Progenitor cell of endocrine pancreas (in vitro differentiated cells): ENCODE measurements at regions not wholly inside any gene's neighbourhood (a gene's known extent, or its start where the extent isn't known, plus 50 kb on each side); places are given as distances from the start of the nearest gene placed in this dataset.

ENCODE experiments used
- DNase-seq: peaks from one replicate; pipeline ENCODE4 v3.0.0; 2021; ENCODE audit warnings: low spot score; ENCODE audit not compliant: unreplicated experiment
- H3K27ac Mint-ChIP-seq: 2 replicates; pipeline ENCODE4 v1.8.0; 2021; ENCODE audit warnings: mild to moderate bottlenecking, moderate library complexity, mixed read lengths
- H3K27me3 Mint-ChIP-seq: 2 replicates; pipeline ENCODE4 v1.8.0; 2021; ENCODE audit warnings: mixed read lengths
- H3K36me3 Mint-ChIP-seq: 2 replicates; pipeline ENCODE4 v1.8.0; 2022; ENCODE audit warnings: mixed read lengths; ENCODE audit not compliant: insufficient read depth
- H3K4me1 Mint-ChIP-seq: 2 replicates; pipeline ENCODE4 v1.8.0; 2021; ENCODE audit warnings: low read depth, mixed read lengths
- H3K4me3 Mint-ChIP-seq: 2 replicates; pipeline ENCODE4 v1.8.0; 2021; ENCODE audit warnings: low read depth, mild to moderate bottlenecking, moderate library complexity, mixed read lengths
- H3K9me3 Mint-ChIP-seq: 2 replicates; pipeline ENCODE4 v1.8.0; 2021; ENCODE audit warnings: low read depth, mixed read lengths
- TF ChIP-seq, protein P1 (sequence below): fragments of 200-600 bp; sonication (generic); IDR thresholded peaks from one replicate; pipeline ENCODE4 v1.5.0; 2021; ENCODE audit warnings: antibody characterized with exemption, mild to moderate bottlenecking; ENCODE audit not compliant: unreplicated experiment

DNA sequence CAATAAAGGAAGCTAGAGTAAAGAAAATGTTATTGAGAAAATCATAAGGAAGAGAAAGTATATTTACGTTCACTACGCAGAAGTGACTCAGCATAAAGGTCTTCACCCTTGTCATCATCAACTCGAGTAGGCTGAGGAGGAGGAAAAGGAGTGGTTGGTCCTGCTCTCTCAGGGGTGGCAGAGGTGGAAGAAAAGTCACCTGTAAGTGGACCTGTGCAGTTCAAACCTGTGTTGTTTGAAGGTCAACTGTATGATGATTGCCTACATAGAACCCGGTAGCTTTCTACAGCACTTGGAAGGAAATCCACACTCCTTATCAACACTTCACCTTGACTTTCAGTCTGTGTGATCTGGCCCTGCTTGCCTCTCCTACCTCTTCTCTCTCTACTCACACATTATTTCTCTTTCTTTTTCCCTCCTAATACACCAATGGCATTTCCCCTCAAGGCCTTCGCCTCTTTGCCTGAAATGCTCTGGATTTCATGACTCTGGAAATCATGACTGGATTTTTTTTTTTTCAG, 109.3 kb upstream of the CPEB4 start:
- no peaks in the 10 kb centered on the region for H3K36me3 Mint-ChIP-seq
- peaks cover 25% of the 10 kb centered on the region for H3K27me3 Mint-ChIP-seq

DNA sequence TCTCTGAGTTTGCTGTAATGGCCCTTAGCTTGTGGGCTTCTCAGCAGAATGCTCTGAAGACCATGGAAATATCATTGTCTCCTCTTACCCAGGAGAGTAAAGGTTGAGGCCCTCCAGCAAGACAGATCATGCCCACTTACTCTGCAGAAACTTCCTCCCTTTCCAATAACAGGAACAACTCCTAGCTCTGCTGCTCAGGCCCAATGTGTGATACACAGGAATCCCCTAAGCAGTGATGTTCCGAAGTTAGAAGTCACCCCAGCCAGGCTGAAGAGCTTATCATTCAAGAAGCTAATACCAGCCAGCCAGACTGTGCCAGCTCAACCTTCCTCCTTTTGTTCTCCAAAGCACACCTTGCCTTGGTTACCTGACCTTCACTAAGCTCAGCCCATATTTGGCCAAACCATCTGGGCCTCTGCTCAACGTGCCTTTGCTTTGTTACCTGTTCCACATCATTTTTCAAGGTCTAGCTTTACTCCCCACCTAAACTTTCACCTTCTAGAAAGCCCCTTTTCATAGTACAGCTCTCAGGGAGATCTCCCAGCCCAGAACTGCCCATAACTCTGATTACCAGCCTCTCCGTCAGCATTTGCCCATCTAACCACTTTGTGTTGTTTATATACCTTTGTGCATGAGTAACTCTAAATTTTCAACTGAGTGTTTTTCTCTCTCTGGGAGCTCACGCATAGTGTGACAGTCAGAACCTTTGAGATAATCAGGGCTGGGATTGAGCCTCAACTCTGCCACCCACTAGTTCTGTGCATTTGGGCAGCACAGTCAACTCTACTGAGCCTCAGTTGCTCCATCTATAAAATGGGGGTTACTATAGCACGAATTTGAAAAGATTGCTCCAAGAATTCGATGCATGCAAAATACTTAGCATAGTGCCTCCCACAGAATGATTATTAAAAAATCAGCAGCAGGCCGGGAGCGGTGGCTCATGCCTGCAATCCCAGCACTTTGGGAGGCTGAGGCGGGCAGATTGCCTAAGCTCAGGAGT, 107.6 kb upstream of the CPEB4 start:
- H3K4me3 Mint-ChIP-seq, result no peak overlapping the region
- H3K36me3 Mint-ChIP-seq, result no peaks in the 10 kb centered on the region
- TF ChIP-seq, protein P1, sequence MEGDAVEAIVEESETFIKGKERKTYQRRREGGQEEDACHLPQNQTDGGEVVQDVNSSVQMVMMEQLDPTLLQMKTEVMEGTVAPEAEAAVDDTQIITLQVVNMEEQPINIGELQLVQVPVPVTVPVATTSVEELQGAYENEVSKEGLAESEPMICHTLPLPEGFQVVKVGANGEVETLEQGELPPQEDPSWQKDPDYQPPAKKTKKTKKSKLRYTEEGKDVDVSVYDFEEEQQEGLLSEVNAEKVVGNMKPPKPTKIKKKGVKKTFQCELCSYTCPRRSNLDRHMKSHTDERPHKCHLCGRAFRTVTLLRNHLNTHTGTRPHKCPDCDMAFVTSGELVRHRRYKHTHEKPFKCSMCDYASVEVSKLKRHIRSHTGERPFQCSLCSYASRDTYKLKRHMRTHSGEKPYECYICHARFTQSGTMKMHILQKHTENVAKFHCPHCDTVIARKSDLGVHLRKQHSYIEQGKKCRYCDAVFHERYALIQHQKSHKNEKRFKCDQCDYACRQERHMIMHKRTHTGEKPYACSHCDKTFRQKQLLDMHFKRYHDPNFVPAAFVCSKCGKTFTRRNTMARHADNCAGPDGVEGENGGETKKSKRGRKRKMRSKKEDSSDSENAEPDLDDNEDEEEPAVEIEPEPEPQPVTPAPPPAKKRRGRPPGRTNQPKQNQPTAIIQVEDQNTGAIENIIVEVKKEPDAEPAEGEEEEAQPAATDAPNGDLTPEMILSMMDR, result no peak
- no peaks in the 10 kb centered on the region for H3K9me3 Mint-ChIP-seq
- no peak for DNase-seq
- peaks cover 11% of the 10 kb centered on the region for H3K4me1 Mint-ChIP-seq
- peak overlapping the region; percentile 71 for H3K27ac Mint-ChIP-seq
- peaks cover 20% of the 10 kb centered on the region for H3K27me3 Mint-ChIP-seq

More for the DNA sequence above, 109.3 kb upstream of the CPEB4 start:
- peaks cover 11% of the 10 kb centered on the region for H3K4me1 Mint-ChIP-seq
- H3K9me3 Mint-ChIP-seq, result no peaks in the 10 kb centered on the region
- DNase-seq, result no peak
- TF ChIP-seq, protein P1, result no peak
- H3K4me3 Mint-ChIP-seq, result no peak overlapping the region
- H3K27ac Mint-ChIP-seq, result no peak overlapping the region

DNA sequence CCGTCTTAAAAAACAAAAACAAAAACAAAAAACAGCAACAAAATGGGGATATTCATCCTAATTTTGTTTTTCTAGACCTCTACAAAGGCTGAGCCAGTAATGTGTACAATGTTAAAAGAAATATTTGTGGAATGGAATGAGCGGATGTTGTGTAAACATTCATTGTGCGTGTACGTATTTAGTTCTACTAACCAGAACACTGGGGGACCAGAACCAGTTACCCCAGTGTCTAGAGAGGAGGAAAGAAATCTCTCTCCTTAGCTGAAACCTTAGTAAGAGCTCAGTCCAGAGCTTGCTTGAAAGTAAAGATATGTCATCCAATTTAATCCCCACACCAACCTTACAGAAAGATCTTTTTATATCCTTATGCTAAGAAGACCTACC, 106.7 kb upstream of the CPEB4 start:
- Mint-ChIP-seq H3K4me1 (peaks cover 11% of the 10 kb centered on the region), H3K9me3 (no peaks in the 10 kb centered on the region), H3K27ac (peak overlapping the region; percentile 10), H3K27me3 (peaks cover 15% of the 10 kb centered on the region), H3K4me3 (no peak overlapping the region), H3K36me3 (no peaks in the 10 kb centered on the region)
- no peak for DNase-seq
- TF ChIP-seq, protein P1, result no peak

DNA sequence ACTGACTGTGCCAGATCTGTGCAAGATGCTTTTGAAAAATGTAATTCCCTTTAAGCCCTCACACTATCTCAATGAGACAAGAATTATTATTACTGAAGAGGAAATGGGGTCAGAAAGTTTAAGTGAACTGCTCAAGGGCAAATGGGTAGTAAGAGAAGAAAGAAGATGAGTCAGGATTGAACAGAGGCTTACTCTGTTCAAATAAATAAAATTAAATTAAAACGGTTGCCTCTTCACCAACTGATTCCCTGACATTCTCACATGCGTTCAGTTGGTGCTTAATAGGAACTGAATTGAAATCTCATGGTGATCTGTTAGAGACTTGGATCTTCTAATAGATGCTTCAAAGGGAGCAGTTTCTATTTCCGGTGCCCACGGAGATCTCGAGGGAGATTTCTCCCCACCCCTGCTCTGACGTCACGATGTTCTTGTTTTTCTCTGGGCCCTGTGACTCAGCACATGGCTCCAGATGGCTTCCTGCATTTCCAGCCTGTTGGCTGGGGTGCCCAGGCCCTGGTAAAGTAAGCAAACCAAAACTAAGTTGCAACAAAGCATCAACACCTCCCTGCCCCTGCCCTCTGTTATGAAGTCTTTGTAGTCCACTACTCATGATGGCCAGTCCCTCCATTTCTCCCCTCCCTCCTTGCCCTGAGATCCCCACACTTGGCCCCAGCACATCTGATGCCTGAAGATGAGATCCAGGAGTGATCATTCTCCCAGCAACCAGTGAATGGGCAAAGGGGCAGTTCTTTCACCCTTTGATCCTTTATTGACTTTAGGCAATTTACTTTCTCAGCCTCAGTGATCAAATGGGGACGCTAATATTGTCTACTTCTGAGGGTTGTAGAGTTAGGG, 106.1 kb upstream of the CPEB4 start:
- DNase-seq, result no peak
- Mint-ChIP-seq H3K4me3 (no peak overlapping the region), H3K4me1 (peaks cover 13% of the 10 kb centered on the region), H3K27me3 (peaks cover 15% of the 10 kb centered on the region), H3K27ac (peak overlapping the region; percentile 51), H3K36me3 (no peaks in the 10 kb centered on the region), H3K9me3 (no peaks in the 10 kb centered on the region)
- TF ChIP-seq, protein P1, result no peak

DNA sequence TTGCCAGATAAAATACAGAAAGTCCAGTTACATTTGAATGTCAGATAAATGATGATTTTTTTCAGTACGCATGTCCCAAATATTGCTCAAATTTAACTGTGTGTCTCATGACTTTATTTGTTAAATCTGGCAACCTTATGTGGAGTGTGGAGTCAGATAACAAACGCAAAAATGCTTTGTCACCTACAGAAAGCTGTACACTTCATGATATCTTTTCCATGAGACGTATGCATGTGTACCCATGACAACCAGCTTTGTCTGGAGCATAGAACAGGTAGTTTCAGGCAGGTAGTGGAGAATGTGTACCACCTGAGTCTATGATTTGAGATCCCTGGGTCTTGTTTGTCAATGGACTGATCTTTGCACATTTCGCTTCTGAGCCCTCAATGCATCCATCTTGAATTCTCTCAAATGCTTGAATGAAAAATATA, 105.5 kb upstream of the CPEB4 start:
- Mint-ChIP-seq H3K9me3 (no peaks in the 10 kb centered on the region), H3K27me3 (peaks cover 11% of the 10 kb centered on the region), H3K4me1 (peaks cover 13% of the 10 kb centered on the region), H3K27ac (no peak overlapping the region), H3K4me3 (no peak overlapping the region), H3K36me3 (no peaks in the 10 kb centered on the region)
- TF ChIP-seq, protein P1, result no peak
- DNase-seq, result no peak
